Hepatocyte (in vitro differentiated cells): ENCODE measurements at regions not wholly inside any gene's neighbourhood (a gene's known extent, or its start where the extent isn't known, plus 50 kb on each side); places are given as distances from the start of the nearest gene placed in this dataset.

Source experiments
- DNase-seq: peaks from one replicate; pipeline ENCODE4 v3.0.0-alpha.2; 2016; ENCODE audit warnings: low spot score
- H2AFZ ChIP-seq: fragments of 200-600 bp; sonication (generic); 2 replicates; pipeline ENCODE4 v1.6.0; 2016; ENCODE audit warnings: antibody characterized with exemption, mild to moderate bottlenecking
- H3K27ac ChIP-seq: fragments of 200-600 bp; sonication (generic); 2 replicates; pipeline ENCODE4 v1.5.1; 2016; ENCODE audit warnings: mild to moderate bottlenecking
- H3K27me3 ChIP-seq: fragments of 200-600 bp; sonication (generic); 2 replicates; pipeline ENCODE4 v1.6.1; 2016
- H3K36me3 ChIP-seq: fragments of 200-600 bp; sonication (generic); replicated peaks from 2 replicates; pipeline ENCODE4 v1.5.1; 2016; ENCODE audit warnings: low read depth; ENCODE audit not compliant: insufficient read depth
- H3K4me1 ChIP-seq: fragments of 200-600 bp; sonication (generic); 2 replicates; pipeline ENCODE4 v1.5.1; 2016; ENCODE audit warnings: mild to moderate bottlenecking, moderate library complexity; ENCODE audit not compliant: insufficient read depth
- H3K4me2 ChIP-seq: fragments of 200-600 bp; sonication (generic); 2 replicates; pipeline ENCODE4 v1.6.0; 2016
- H3K4me3 ChIP-seq: fragments of 200-600 bp; sonication (generic); 2 replicates; pipeline ENCODE4 v1.5.1; 2016; ENCODE audit warnings: mild to moderate bottlenecking
- H3K79me2 ChIP-seq: fragments of 200-600 bp; sonication (generic); 2 replicates; pipeline ENCODE4 v1.6.0; 2017; ENCODE audit warnings: mild to moderate bottlenecking
- H3K9me2 ChIP-seq: fragments of 200-600 bp; sonication (generic); replicated peaks from 2 replicates; pipeline ENCODE4 v1.6.0; 2017; ENCODE audit warnings: mild to moderate bottlenecking; ENCODE audit not compliant: insufficient read depth
- H3K9me3 ChIP-seq: fragments of 200-600 bp; sonication (generic); 2 replicates; pipeline ENCODE4 v1.5.1; 2016; ENCODE audit warnings: low read depth, mild to moderate bottlenecking
- H4K20me1 ChIP-seq: fragments of 200-600 bp; sonication (generic); 2 replicates; pipeline ENCODE4 v1.6.0; 2016; ENCODE audit warnings: mild to moderate bottlenecking; ENCODE audit not compliant: insufficient read depth, poor library complexity, severe bottlenecking
- EZH2 ChIP-seq: fragments of 200-600 bp; sonication (generic); IDR thresholded peaks from 2 replicates; pipeline ENCODE4 v1.6.1; 2016; ENCODE audit warnings: antibody characterized with exemption, mild to moderate bottlenecking, borderline replicate concordance
- EZH2phosphoT487 ChIP-seq: fragments of 200-600 bp; sonication (generic); IDR thresholded peaks from one replicate; pipeline ENCODE4 v1.6.1; 2018; ENCODE audit warnings: antibody characterized with exemption, mild to moderate bottlenecking, low read depth, moderate library complexity; ENCODE audit not compliant: unreplicated experiment, severe bottlenecking
- WGBS: methylation state at CpG from one replicate; pipeline ENCODE4 v1.1.6; 2016; ENCODE audit warnings: low lambda C conversion rate; ENCODE audit errors: missing lambda C conversion rate; 5-methylcytosine and 5-hydroxymethylcytosine counted together
- TF ChIP-seq, protein P1 (sequence below): fragments of 200-600 bp; sonication (generic); IDR thresholded peaks from 2 replicates; pipeline ENCODE4 v1.5.1; 2016; ENCODE audit warnings: antibody characterized with exemption, mild to moderate bottlenecking; ENCODE audit not compliant: poor library complexity

DNA sequence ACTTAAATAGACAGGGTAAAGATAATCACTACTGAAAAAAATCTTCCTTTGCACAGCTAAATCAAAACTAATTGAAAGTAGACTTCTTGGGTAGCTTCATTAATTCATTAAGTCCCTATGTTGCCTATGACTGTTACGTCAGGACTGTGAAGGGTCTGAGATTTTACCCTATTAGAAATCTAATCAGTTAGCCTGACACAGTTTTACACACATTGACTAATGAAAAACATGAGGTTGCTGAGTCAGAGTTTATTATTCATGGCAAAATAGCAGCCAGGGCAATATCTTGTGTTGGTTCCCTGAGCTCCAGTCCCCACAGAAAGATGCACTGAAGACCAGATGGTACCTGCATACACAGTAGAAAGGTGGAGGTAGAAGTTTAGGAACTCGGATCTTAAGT, 262.5 kb upstream of the ZP4 start:
- DNase-seq, result no peak
- no peaks in the 10 kb centered on the region for H3K79me2 ChIP-seq
- H3K9me2 ChIP-seq, result no peaks in the 10 kb centered on the region
- WGBS, result 76% methylated on average over 2 of the region's 2 CpGs
- no peak overlapping the region for H3K4me2 ChIP-seq
- no peak overlapping the region for H2AFZ ChIP-seq
- H3K36me3 ChIP-seq, result no peaks in the 10 kb centered on the region
- H3K9me3 ChIP-seq, result no peaks in the 10 kb centered on the region
- no peak overlapping the region for H3K4me3 ChIP-seq
- no peaks in the 10 kb centered on the region for H4K20me1 ChIP-seq
- no peaks in the 10 kb centered on the region for H3K27me3 ChIP-seq
- no peaks in the 10 kb centered on the region for H3K4me1 ChIP-seq
- no peak for TF ChIP-seq EZH2phosphoT487
- H3K27ac ChIP-seq, result no peak overlapping the region

DNA sequence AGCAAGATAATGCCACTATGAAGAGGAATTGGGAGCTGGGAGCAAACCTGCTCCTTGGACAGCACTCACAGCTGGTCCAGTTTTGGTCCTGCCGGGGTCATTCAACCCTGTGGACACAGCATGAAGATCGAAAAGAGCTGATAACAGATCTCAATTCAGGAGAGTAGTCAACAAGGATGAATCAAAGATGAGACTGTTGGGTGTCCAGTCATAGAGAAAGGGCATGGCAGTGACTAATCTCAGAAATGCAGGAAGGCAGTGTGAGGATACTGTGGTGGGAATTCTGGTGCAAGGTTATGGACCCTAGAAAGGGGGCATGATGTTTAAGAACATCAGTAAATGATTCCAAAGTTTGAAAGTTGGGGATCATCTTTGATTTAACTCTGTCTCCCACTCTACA, 261.4 kb upstream of the ZP4 start:
- Histone ChIP-seq H3K9me3 (no peaks in the 10 kb centered on the region), H3K36me3 (no peaks in the 10 kb centered on the region), H3K4me2 (no peak overlapping the region), H3K79me2 (no peaks in the 10 kb centered on the region), H4K20me1 (no peaks in the 10 kb centered on the region), H2AFZ (no peak overlapping the region), H3K27ac (no peak overlapping the region), H3K27me3 (no peaks in the 10 kb centered on the region), H3K9me2 (no peaks in the 10 kb centered on the region), H3K4me1 (no peaks in the 10 kb centered on the region), H3K4me3 (no peak overlapping the region)
- no peak for DNase-seq
- TF ChIP-seq EZH2 (no peak), EZH2phosphoT487 (no peak)
- TF ChIP-seq, protein P1, sequence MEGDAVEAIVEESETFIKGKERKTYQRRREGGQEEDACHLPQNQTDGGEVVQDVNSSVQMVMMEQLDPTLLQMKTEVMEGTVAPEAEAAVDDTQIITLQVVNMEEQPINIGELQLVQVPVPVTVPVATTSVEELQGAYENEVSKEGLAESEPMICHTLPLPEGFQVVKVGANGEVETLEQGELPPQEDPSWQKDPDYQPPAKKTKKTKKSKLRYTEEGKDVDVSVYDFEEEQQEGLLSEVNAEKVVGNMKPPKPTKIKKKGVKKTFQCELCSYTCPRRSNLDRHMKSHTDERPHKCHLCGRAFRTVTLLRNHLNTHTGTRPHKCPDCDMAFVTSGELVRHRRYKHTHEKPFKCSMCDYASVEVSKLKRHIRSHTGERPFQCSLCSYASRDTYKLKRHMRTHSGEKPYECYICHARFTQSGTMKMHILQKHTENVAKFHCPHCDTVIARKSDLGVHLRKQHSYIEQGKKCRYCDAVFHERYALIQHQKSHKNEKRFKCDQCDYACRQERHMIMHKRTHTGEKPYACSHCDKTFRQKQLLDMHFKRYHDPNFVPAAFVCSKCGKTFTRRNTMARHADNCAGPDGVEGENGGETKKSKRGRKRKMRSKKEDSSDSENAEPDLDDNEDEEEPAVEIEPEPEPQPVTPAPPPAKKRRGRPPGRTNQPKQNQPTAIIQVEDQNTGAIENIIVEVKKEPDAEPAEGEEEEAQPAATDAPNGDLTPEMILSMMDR, result no peak
- 88% methylated on average over 2 of the region's 2 CpGs for WGBS

- Histone ChIP-seq H3K27me3 (no peaks in the 10 kb centered on the region), H3K4me1 (no peaks in the 10 kb centered on the region), H3K4me3 (no peak overlapping the region), H2AFZ (no peak overlapping the region), H3K79me2 (no peaks in the 10 kb centered on the region), H3K9me2 (no peaks in the 10 kb centered on the region), H4K20me1 (no peaks in the 10 kb centered on the region), H3K9me3 (no peaks in the 10 kb centered on the region), H3K36me3 (no peaks in the 10 kb centered on the region), H3K4me2 (no peak overlapping the region), H3K27ac (no peak overlapping the region)
- peak; percentile 24 for DNase-seq
- WGBS, result 78% methylated on average over 3 of the region's 3 CpGs
- TF ChIP-seq, protein P1, result no peak
- TF ChIP-seq EZH2phosphoT487 (no peak), EZH2 (no peak)
Measured at GRCh38 chr1:238143038-238143437, 252.3 kb upstream of the ZP4 start.

- DNase-seq, result no peak
- no peaks in the 10 kb centered on the region for H3K9me3 ChIP-seq
- no peak overlapping the region for H3K4me3 ChIP-seq
- H3K36me3 ChIP-seq, result no peaks in the 10 kb centered on the region
- 90% methylated on average over 1 of the region's 1 CpG for WGBS
- no peaks in the 10 kb centered on the region for H3K9me2 ChIP-seq
- no peak overlapping the region for H3K4me2 ChIP-seq
- no peaks in the 10 kb centered on the region for H4K20me1 ChIP-seq
- TF ChIP-seq EZH2 (no peak), EZH2phosphoT487 (no peak)
- TF ChIP-seq, protein P1, result no peak
- no peaks in the 10 kb centered on the region for H3K27me3 ChIP-seq
- no peak overlapping the region for H2AFZ ChIP-seq
- no peaks in the 10 kb centered on the region for H3K4me1 ChIP-seq
- H3K27ac ChIP-seq, result no peak overlapping the region
- H3K79me2 ChIP-seq, result no peaks in the 10 kb centered on the region
Measured at GRCh38 chr1:238141353-238141752, 250.6 kb upstream of the ZP4 start.
